ENCODE measurements at regions not wholly inside any gene's neighbourhood (a gene's known extent, or its start where the extent isn't known, plus 50 kb on each side); places are given as distances from the start of the nearest gene placed in this dataset.

GRCh38 chr14:105891221-105891602 is 364.8 kb downstream of the TMEM121 start:
- Histone ChIP-seq H3K27ac (ENCODE audit: low read depth) (no peak overlapping the region), H4K20me1 (replicated peaks; ENCODE audit: insufficient read depth) (no peaks in the 10 kb centered on the region), H3K4me1 (ENCODE audit: insufficient read depth) (no peaks in the 10 kb centered on the region), H2AFZ (no peak overlapping the region), H3K36me3 (ENCODE audit: insufficient read depth) (no peaks in the 10 kb centered on the region), H3K4me2 (no peak overlapping the region), H3K4me3 (no peak overlapping the region), H3K79me2 (replicated peaks; ENCODE audit: insufficient read depth) (no peaks in the 10 kb centered on the region), H3F3A (replicated peaks; ENCODE audit: low read depth) (no peaks in the 10 kb centered on the region), H3K27me3 (ENCODE audit: insufficient read depth) (no peaks in the 10 kb centered on the region), H3K9me2 (ENCODE audit: insufficient read depth) (no peaks in the 10 kb centered on the region)
- H3K27ac Mint-ChIP-seq = no peak overlapping the region
- peaks cover 26% of the 10 kb centered on the region for H3K36me3 Mint-ChIP-seq (ENCODE audit: low read depth)
- DNase-seq (ENCODE audit: low spot score) (no peak), ATAC-seq (no peak)
- peaks cover 4% of the 10 kb centered on the region for H3K27me3 Mint-ChIP-seq (ENCODE audit: insufficient read depth, low read depth, poor library complexity)
- H3K9me3 Mint-ChIP-seq = peaks cover 88% of the 10 kb centered on the region
- H3K4me1 Mint-ChIP-seq = no peaks in the 10 kb centered on the region
- no peak overlapping the region for H3K4me3 Mint-ChIP-seq
- TF ChIP-seq POLR2AphosphoS5 (IDR thresholded peaks at IDR 0.05; ENCODE audit: low read depth) (no peak), EZH2 (IDR thresholded peaks at IDR 0.05; ENCODE audit: low read depth, unreplicated experiment) (no peak), NANOG (IDR thresholded peaks at IDR 0.05; ENCODE audit: borderline replicate concordance) (no peak), ETS1 (IDR thresholded peaks at IDR 0.05) (no peak), ZNF114 (CRISPR knock-in tag; IDR thresholded peaks at IDR 0.05) (no peak)

GRCh38 chr14:105891631-105892452 is 365.5 kb downstream of the TMEM121 start:
- H3K27me3 ChIP-seq (ENCODE audit: insufficient read depth) = no peaks in the 10 kb centered on the region
- H3K27ac ChIP-seq (ENCODE audit: low read depth) = no peak overlapping the region
- peaks cover 4% of the 10 kb centered on the region for H3K27me3 Mint-ChIP-seq (ENCODE audit: insufficient read depth, low read depth, poor library complexity)
- H3K27ac Mint-ChIP-seq = no peak overlapping the region
- H3K36me3 ChIP-seq (ENCODE audit: insufficient read depth) = no peaks in the 10 kb centered on the region
- no peak overlapping the region for H3K4me3 ChIP-seq
- no peaks in the 10 kb centered on the region for H3K9me2 ChIP-seq (ENCODE audit: insufficient read depth)
- H3K79me2 ChIP-seq (replicated peaks; ENCODE audit: insufficient read depth) = no peaks in the 10 kb centered on the region
- no peak for DNase-seq (ENCODE audit: low spot score)
- H3K4me1 ChIP-seq (ENCODE audit: insufficient read depth) = no peaks in the 10 kb centered on the region
- no peaks in the 10 kb centered on the region for H3F3A ChIP-seq (replicated peaks; ENCODE audit: low read depth)
- no peak overlapping the region for H3K4me3 Mint-ChIP-seq
- H4K20me1 ChIP-seq (replicated peaks; ENCODE audit: insufficient read depth) = no peaks in the 10 kb centered on the region
- peaks cover 88% of the 10 kb centered on the region for H3K9me3 Mint-ChIP-seq
- peaks cover 32% of the 10 kb centered on the region for H3K36me3 Mint-ChIP-seq (ENCODE audit: low read depth)
- no peaks in the 10 kb centered on the region for H3K4me1 Mint-ChIP-seq
- no peak for ATAC-seq
- no peak overlapping the region for H3K4me2 ChIP-seq
- H2AFZ ChIP-seq = no peak overlapping the region
- no peak for TF ChIP-seq ZNF462 (CRISPR knock-in tag; IDR thresholded peaks at IDR 0.05)
- TF ChIP-seq ZNF331 (CRISPR knock-in tag; IDR thresholded peaks at IDR 0.05; ENCODE audit: low read depth) = no peak
- TF ChIP-seq CTCF (conservative IDR thresholded peaks at IDR 0.05; ENCODE audit: low read depth in 2 of 2) = no peak
